H1 (cell line): ENCODE measurements at regions not wholly inside any gene's neighbourhood (a gene's known extent, or its start where the extent isn't known, plus 50 kb on each side); places are given as distances from the start of the nearest gene placed in this dataset.

ENCODE experiments used
- CTCF ChIA-PET: fragments of 300-600 bp; sonication (Branson Sonifier 250); formaldehyde crosslinking; loops from one replicate; lab custom pipeline; 2021; ENCODE audit not compliant: partially characterized antibody; lab: Charles Lee
- POLR2A ChIA-PET: fragments of 300-600 bp; sonication (Branson Sonifier 250); formaldehyde crosslinking; loops from one replicate; lab custom pipeline; 2021; ENCODE audit warnings: inconsistent platforms; ENCODE audit not compliant: partially characterized antibody; lab: Charles Lee
- DNase-seq, 2 experiments: peaks; one replicate each; pipeline versions ENCODE4 v3.0.0 to v3.0.0-alpha.2; 2010 to 2022; ENCODE audit warnings: low spot score in 2 of 2, low read depth in 1 of 2, mixed read lengths in 1 of 2
- FAIRE-seq: peaks from 2 replicates; lab custom pipeline; 2011; peaks lifted over from hg19 to GRCh38; lab: Jason Lieb, UNC
- H2AFZ ChIP-seq: 2 replicates; pipeline ENCODE4 v1.8.1; 2012; ENCODE audit warnings: low read length, inconsistent platforms
- H2AK5ac ChIP-seq: 2 replicates; pipeline ENCODE4 v1.6.1; 2013; ENCODE audit warnings: low read depth, low read length
- H2BK120ac ChIP-seq: replicated peaks from 2 replicates; pipeline ENCODE3; 2013; ENCODE audit warnings: low read depth, low read length, inconsistent platforms
- H2BK12ac ChIP-seq: 2 replicates; pipeline ENCODE4 v1.6.1; 2013; ENCODE audit warnings: low read depth, low read length
- H2BK15ac ChIP-seq: 2 replicates; pipeline ENCODE4 v1.6.1; 2013; ENCODE audit warnings: low read length
- H2BK20ac ChIP-seq: 2 replicates; pipeline ENCODE4 v1.6.1; 2013; ENCODE audit warnings: low read length
- H2BK5ac ChIP-seq: 2 replicates; pipeline ENCODE4 v1.6.1; 2013; ENCODE audit warnings: low read depth, low read length
- H3K14ac ChIP-seq: 2 replicates; pipeline ENCODE4 v1.6.1; 2013; ENCODE audit warnings: inconsistent platforms; ENCODE audit not compliant: insufficient read length
- H3K18ac ChIP-seq: 2 replicates; pipeline ENCODE4 v1.6.1; 2013; ENCODE audit warnings: low read length; ENCODE audit errors: extremely low read depth
- H3K23ac ChIP-seq: 2 replicates; pipeline ENCODE4 v1.6.1; 2013; ENCODE audit warnings: inconsistent platforms; ENCODE audit not compliant: insufficient read length
- H3K23me2 ChIP-seq: 2 replicates; pipeline ENCODE4 v1.6.1; 2013; ENCODE audit warnings: low read depth, low read length
- H3K27ac ChIP-seq: 2 replicates; pipeline ENCODE4 v1.6.1; 2011; ENCODE audit warnings: low read depth, low read length, inconsistent platforms
- H3K27me3 ChIP-seq, 4 experiments: replicated peaks in 1 of 4; 1 replicate in 1 of 4; 2 replicates in 3 of 4; pipeline versions ENCODE4 v1.6.1 to v1.8.1; 2011 to 2013; ENCODE audit warnings: low read length in 3 of 4, mild to moderate bottlenecking in 3 of 4, inconsistent platforms in 2 of 4, mixed read lengths in 2 of 4, moderate library complexity in 1 of 4; ENCODE audit not compliant: control insufficient read depth in 3 of 4, insufficient read depth in 3 of 4; ENCODE audit errors: extremely low read depth in 1 of 4
- H3K36me3 ChIP-seq, 4 experiments: 2 replicates each; pipeline versions ENCODE4 v1.6.1 to v1.8.1; 2011 to 2013; ENCODE audit warnings: mild to moderate bottlenecking in 4 of 4, low read length in 3 of 4, moderate library complexity in 2 of 4, control low read depth in 1 of 4, inconsistent platforms in 1 of 4; ENCODE audit not compliant: insufficient read depth in 4 of 4, control insufficient read depth in 2 of 4
- H3K4ac ChIP-seq: replicated peaks from 2 replicates; pipeline ENCODE3; 2013; ENCODE audit warnings: low read length, low read depth, mixed read lengths, inconsistent platforms; ENCODE audit not compliant: insufficient read length
- H3K4me1 ChIP-seq, 4 experiments: replicated peaks in 1 of 4; 1 replicate in 1 of 4; 2 replicates in 3 of 4; pipeline versions ENCODE4 v1.6.1 to v1.8.1; 2011 to 2013; ENCODE audit warnings: low read length in 3 of 4, inconsistent platforms in 2 of 4, mixed read lengths in 1 of 4; ENCODE audit not compliant: insufficient read depth in 4 of 4, control insufficient read depth in 3 of 4
- H3K4me2 ChIP-seq, 2 experiments: 2 replicates each; pipeline versions ENCODE4 v1.6.1 to v1.8.1; 2011 to 2013; ENCODE audit warnings: low read depth in 2 of 2, low read length in 2 of 2, control low read depth in 1 of 2, inconsistent platforms in 1 of 2, mild to moderate bottlenecking in 1 of 2; ENCODE audit not compliant: insufficient read depth in 1 of 2
- H3K4me3 ChIP-seq, 4 experiments: fragments of 200-600, 300-600 bp in 1 of 4; sonication (generic), shearing (Covaris generic), sonication (Bioruptor Twin) in 1 of 4; 2 replicates each; pipeline versions ENCODE4 v1.5.1 to v1.8.1; 2011 to 2016; ENCODE audit warnings: low read length in 4 of 4, low read depth in 3 of 4, control low read depth in 2 of 4, inconsistent platforms in 2 of 4, mild to moderate bottlenecking in 2 of 4, mixed read lengths in 1 of 4, moderate library complexity in 1 of 4; ENCODE audit not compliant: insufficient read depth in 2 of 4; ENCODE audit errors: extremely low read depth in 1 of 4
- H3K56ac ChIP-seq: replicated peaks from 2 replicates; pipeline ENCODE3; 2013; ENCODE audit warnings: low read depth, mild to moderate bottlenecking, mixed read lengths, low read length, inconsistent platforms; ENCODE audit not compliant: insufficient read length
- H3K79me1 ChIP-seq: 2 replicates; pipeline ENCODE4 v1.6.1; 2013; ENCODE audit warnings: low read depth, low read length, control low read depth
- H3K79me2 ChIP-seq, 2 experiments: 2 replicates each; pipeline versions ENCODE4 v1.6.1 to v1.8.1; 2012 to 2013; ENCODE audit warnings: low read length in 2 of 2, mild to moderate bottlenecking in 2 of 2, inconsistent platforms in 1 of 2; ENCODE audit not compliant: insufficient read depth in 2 of 2, control insufficient read depth in 1 of 2
- H3K9ac ChIP-seq, 4 experiments: replicated peaks in 1 of 4; 1 replicate in 1 of 4; 2 replicates in 3 of 4; pipeline versions ENCODE4 v1.6.1 to v1.8.1; 2011 to 2013; ENCODE audit warnings: low read depth in 3 of 4, low read length in 3 of 4, control low read depth in 2 of 4, mild to moderate bottlenecking in 2 of 4, moderate library complexity in 2 of 4, inconsistent platforms in 1 of 4; ENCODE audit errors: extremely low read depth in 1 of 4
- H3K9me3 ChIP-seq, 2 experiments: 2 replicates each; pipeline versions ENCODE4 v1.6.1 to v1.8.1; 2012 to 2013; ENCODE audit warnings: mild to moderate bottlenecking in 2 of 2, moderate library complexity in 2 of 2, control low read depth in 1 of 2, inconsistent platforms in 1 of 2, low read depth in 1 of 2, low read length in 1 of 2, mixed read lengths in 1 of 2; ENCODE audit not compliant: insufficient read depth in 2 of 2
- H4K20me1 ChIP-seq, 2 experiments: replicated peaks in 1 of 2; 2 replicates each; pipeline versions ENCODE3 to v1.8.1; 2011 to 2013; ENCODE audit warnings: inconsistent platforms in 2 of 2, low read length in 2 of 2, mild to moderate bottlenecking in 1 of 2; ENCODE audit not compliant: insufficient read depth in 2 of 2, control insufficient read depth in 1 of 2
- H4K5ac ChIP-seq: 2 replicates; pipeline ENCODE4 v1.6.1; 2013; ENCODE audit warnings: low read length, low read depth, mixed read lengths, inconsistent platforms; ENCODE audit not compliant: insufficient read length
- H4K8ac ChIP-seq: 2 replicates; pipeline ENCODE4 v1.8.0; 2013; ENCODE audit warnings: mild to moderate bottlenecking, moderate library complexity, low read length, inconsistent platforms; ENCODE audit not compliant: insufficient read depth; ENCODE audit errors: extremely low read depth
- H4K91ac ChIP-seq: replicated peaks from 2 replicates; pipeline ENCODE3; 2013; ENCODE audit warnings: low read length, mixed read lengths, inconsistent platforms; ENCODE audit not compliant: insufficient read length
- SIN3A ChIP-seq, 2 experiments: IDR thresholded peaks in 1 of 2; conservative IDR thresholded peaks in 1 of 2; 2 replicates each; pipeline ENCODE4 v1.6.1; 2011 to 2012; ENCODE audit warnings: low read length in 2 of 2, improper control_type of control experiment in 1 of 2, low read depth in 1 of 2, mild to moderate bottlenecking in 1 of 2
- SRF ChIP-seq: IDR thresholded peaks from 2 replicates; pipeline ENCODE4 v1.6.1; 2011; ENCODE audit warnings: mild to moderate bottlenecking, low read depth, low read length, moderate library complexity
- WGBS, 2 experiments: shearing (Covaris generic) in 1 of 2; methylation state at CpG; one replicate each; pipeline versions ENCODE4 v1.1.6 to v1.1.7; 2013 to 2015; ENCODE audit warnings: low lambda C conversion rate in 2 of 2, mixed read lengths in 2 of 2, inconsistent platforms in 1 of 2, low coverage in 1 of 2, missing lambda C conversion rate in 1 of 2; ENCODE audit not compliant: insufficient replicate concordance in 2 of 2, insufficient coverage in 1 of 2, insufficient read length in 1 of 2; ENCODE audit errors: extremely low coverage in 1 of 2, missing lambda C conversion rate in 1 of 2; 5-methylcytosine and 5-hydroxymethylcytosine counted together

DNA sequence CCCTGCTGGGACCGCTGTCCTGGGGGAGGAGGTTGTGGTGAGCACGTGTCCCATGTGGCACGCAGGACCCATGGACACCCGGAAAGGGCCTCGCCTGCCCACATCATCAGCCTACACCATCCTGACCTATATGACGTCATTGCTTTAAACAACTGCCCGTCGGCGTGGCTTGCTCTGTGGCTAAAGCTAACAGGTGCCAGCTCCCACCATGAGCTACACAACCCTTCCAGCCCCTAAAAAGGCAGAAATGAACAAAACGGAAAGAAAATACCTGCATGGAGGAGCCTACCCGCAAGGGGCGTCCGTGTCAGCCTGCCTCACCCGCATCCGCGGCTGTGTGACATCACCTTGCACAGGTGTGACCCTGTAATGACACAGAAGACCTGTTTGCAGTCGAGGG lies 481.8 kb downstream of the BRD1 start:
- 96% methylated on average over 17 of the region's 17 CpGs; no CpG with 5 or more reads in 1 of the 2 experiments for WGBS, 2 experiments
- POLR2A ChIA-PET: no interaction called here
- H3K4me3 ChIP-seq: no peak overlapping the region

More for the DNA sequence above, 481.8 kb downstream of the BRD1 start:
- Histone ChIP-seq H2AFZ (no peak overlapping the region), H3K56ac (no peak overlapping the region), H2BK20ac (no peak overlapping the region), H3K9me3 (no peaks in the 10 kb centered on the region), H3K23me2 (no peaks in the 10 kb centered on the region), H2BK120ac (no peak overlapping the region), H3K27me3 (no peaks in the 10 kb centered on the region), H3K23ac (no peak overlapping the region), H3K18ac (no peak overlapping the region), H4K91ac (no peak overlapping the region), H2AK5ac (no peak overlapping the region), H3K27ac (no peak overlapping the region), H3K79me1 (no peaks in the 10 kb centered on the region), H3K14ac (no peak overlapping the region), H3K4me2 (no peak overlapping the region), H2BK15ac (no peak overlapping the region), H3K4ac (no peak overlapping the region), H4K8ac (peak overlapping the region; percentile 65; the same call in 1 of the 2 replicates), H3K79me2 (no peaks in the 10 kb centered on the region), H3K36me3 (no peaks in the 10 kb centered on the region), H3K4me1 (no peaks in the 10 kb centered on the region; a peak in 1 of 7 replicates), H2BK12ac (no peak overlapping the region), H4K20me1 (no peaks in the 10 kb centered on the region), H3K9ac (no peak overlapping the region), H2BK5ac (no peak overlapping the region), H4K5ac (no peak overlapping the region)
- DNase-seq (no peak), FAIRE-seq (no peak)
- no peak for TF ChIP-seq SRF
- TF ChIP-seq SIN3A (conservative IDR thresholded peaks at IDR 0.05 in 1 of 2, IDR thresholded peaks at IDR 0.05 in 1 of 2; ENCODE audit: low read depth in 1 of 2, low read length in 2 of 2): no peak
- CTCF ChIA-PET: no interaction called here
